SH-SY5Y (cell line): ENCODE measurements at regions not wholly inside any gene's neighbourhood (a gene's known extent, or its start where the extent isn't known, plus 50 kb on each side); places are given as distances from the start of the nearest gene placed in this dataset.

Experiments
- GATA2 ChIP-seq: IDR thresholded peaks from 2 replicates; pipeline ENCODE4 v1.6.1; 2011; ENCODE audit warnings: mild to moderate bottlenecking, low read depth, low read length
- GATA3 ChIP-seq: IDR thresholded peaks from 2 replicates; pipeline ENCODE4 v1.6.1; 2011; ENCODE audit warnings: low read depth, mild to moderate bottlenecking, low read length, moderate library complexity

DNA sequence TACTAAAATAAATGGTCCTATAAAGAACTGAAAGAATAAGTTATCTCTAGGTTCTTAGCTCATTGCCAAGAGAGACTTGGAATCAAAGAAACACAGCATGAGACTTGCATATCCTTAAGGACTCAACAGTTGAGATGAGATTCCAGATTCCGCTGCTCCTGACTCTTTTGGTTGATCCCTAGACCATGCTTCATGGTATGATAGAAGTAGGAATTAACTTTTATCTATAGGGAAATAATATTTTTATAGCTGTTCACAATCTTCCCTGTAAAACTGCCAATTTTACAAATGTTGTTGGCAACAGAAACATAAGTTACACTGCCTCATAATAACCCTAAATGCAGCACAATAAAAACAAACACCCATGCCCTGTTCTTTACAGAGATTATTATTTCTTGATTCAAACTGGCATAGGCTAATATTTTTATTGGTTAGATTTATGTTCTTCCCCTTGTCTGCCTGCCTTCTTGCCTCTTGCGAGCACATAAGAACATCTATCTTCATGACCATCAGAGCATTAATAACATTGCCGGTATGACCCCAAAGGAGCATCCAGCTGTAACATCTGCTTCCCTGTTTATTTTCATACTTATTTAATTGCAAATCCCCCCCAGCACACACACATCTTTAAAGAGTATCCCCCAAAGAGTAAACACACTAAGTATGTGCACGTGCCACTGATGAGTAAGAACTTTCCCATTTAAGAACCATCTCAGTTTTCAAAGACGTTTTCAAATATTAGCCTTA lies 735.7 kb upstream of the SLC8A1 start:
- TF ChIP-seq GATA2 (no peak), GATA3 (no peak)

- no peak for TF ChIP-seq GATA3
- no peak for TF ChIP-seq GATA2
Measured at GRCh38 chr2:41194230-41194629, 742.3 kb upstream of the SLC8A1 start.

GRCh38 chr2:41197781-41198180 lies 745.9 kb upstream of the SLC8A1 start:
- TF ChIP-seq GATA2 (no peak), GATA3 (no peak)

DNA sequence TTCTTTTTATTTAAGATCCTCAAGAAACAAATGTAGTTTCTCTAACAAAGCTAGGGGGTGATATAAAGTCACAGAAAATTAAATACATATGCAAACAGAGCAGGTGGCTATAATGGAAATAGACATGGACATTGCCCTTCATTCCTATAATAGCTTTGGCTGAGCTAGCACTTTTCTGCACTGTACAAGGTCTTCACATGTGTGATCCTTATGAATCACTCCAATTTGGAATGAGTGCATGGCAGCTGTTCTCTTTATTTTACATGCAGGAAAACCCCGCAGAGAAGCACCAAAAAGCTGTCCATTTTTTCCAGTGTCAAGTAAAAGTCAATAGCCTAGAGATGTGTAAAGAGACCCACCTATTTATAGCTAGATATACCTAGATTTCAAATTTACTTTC lies 747.4 kb upstream of the SLC8A1 start:
- no peak for TF ChIP-seq GATA2
- no peak for TF ChIP-seq GATA3

- TF ChIP-seq GATA3 = no peak
- TF ChIP-seq GATA2 = no peak
Measured at GRCh38 chr2:41204315-41204714, 752.4 kb upstream of the SLC8A1 start.

DNA sequence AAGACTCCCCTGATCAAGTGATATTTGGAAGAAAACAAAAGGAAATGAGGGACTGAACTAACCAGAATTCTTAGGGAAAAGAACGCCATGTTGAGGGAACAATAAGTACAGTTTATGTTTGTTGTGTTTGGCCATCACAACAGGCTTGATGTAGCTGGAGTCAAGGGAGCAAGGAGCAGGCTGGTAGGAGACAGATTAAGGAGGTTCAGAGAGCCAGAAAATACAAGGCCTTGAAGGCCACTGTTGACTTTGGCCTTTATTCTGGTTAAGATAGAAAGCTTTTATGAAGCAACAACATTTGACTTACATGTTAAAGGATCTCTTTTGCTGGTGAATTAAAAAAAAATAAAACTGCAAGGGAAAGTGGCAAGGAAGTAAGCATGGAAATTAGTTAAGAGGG lies 754.1 kb upstream of the SLC8A1 start:
- TF ChIP-seq GATA3 (no peak), GATA2 (no peak)

DNA sequence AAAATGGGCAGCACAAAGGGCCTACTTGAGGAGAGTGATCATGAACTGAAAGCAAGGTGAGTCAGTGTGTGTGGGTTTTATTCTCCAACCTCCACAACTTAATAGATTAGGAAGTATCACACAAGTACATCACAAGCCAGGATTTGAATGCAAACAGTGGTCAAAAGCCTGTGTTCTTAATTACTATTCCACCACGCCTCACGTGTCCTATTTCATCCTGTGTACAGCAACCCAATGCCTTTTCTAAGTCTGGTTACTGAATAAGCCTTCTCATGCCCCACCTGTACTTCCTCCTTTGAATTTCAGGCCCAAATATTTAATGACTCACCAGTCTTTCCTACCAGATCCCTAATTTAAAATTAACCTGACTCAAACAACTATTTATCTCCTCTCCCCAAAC lies 755.7 kb upstream of the SLC8A1 start:
- no peak for TF ChIP-seq GATA2

- no peak for TF ChIP-seq GATA3
- no peak for TF ChIP-seq GATA2
Measured at GRCh38 chr2:41216978-41217377, 765.1 kb upstream of the SLC8A1 start.

GRCh38 chr2:41222593-41222992 lies 770.7 kb upstream of the SLC8A1 start:
- no peak for TF ChIP-seq GATA3
- no peak for TF ChIP-seq GATA2

DNA sequence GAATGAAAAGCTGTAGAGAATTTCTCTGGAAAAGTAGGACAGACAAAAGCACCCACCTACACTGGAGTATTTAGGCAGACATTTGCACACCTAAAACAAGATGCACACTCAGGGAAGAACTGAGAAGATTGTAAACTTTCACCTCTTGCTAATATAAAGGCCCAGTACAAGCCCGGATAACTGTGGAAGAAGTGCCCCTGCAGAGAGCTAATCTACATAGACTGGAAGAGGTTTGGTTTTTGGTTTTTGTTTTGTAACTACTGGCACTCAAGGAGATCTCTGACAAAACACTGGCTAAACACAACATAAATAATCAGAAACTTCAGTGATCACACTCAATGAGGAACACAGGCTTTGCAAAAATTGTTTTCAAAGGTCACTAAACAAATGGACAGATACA lies 782.2 kb upstream of the SLC8A1 start:
- TF ChIP-seq GATA2 (no peak), GATA3 (no peak)

DNA sequence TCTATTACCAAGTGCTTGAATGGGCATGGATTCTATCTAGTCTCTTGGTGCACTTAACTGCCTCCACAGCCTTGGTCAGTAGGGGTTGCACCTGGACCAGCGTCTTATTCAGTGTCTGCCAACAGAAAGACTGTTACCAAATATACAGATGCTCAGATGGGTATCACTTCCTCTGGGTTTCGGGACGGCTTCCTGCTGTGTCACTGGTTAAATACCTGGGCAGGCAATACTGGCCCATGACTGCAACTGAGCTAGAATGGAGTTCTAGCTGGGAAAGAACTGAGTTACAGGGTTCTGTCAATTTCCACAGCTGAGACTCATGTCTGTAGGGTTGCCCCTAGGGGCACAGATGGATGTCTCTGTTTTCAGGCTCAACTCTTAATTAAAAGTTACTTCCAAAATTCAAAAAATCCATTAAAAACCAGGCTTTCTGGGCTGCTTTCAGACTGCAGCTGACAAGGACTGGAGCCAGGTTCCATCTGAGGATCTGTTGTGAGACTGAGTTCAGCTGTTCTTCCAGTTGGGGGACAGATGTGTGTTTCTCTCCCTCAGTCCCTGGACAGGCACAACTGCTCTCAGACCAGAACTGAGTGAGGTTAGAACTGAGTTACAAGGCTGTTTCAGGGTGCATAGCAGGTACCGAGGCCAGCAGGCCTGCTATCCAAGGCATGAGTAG lies 789.6 kb upstream of the SLC8A1 start:
- no peak for TF ChIP-seq GATA2
- TF ChIP-seq GATA3 = no peak

- no peak for TF ChIP-seq GATA3
Measured at GRCh38 chr2:41242001-41242331, 790.1 kb upstream of the SLC8A1 start.

DNA sequence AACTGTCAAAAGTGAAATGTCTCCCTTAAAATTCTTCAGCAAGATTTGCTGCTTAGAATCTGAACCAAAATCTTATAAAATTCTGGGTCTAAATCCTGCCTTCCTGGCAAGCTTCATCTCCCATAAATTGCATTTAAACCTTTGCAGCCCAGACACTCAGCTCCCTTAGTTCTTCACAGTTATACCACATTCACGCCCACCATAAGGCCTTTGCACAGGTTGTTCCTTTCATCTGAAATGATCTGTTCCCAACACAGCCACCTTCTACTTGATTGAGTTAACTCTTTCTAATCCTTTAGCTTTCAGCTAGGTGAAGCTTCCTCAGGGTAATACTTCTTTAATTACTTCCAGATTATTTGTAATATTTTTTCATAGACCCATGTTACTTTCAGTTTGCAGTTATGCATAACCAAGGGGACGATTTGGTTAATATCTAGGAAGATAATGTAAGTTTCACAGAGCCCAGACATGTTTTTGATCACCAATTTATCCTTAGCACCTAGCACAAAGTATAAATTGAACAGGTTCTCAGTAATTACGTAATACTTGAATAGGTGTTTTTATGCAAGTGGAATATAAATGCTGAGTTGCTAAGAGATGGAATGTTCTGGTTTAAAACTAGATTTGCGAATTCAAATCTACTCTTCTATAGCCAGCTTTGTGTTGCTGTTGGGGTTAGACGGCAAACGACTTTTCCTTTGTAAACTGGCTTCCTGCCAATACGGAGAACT lies 779.7 kb upstream of the PKDCC start:
- TF ChIP-seq GATA2 = no peak
- no peak for TF ChIP-seq GATA3

DNA sequence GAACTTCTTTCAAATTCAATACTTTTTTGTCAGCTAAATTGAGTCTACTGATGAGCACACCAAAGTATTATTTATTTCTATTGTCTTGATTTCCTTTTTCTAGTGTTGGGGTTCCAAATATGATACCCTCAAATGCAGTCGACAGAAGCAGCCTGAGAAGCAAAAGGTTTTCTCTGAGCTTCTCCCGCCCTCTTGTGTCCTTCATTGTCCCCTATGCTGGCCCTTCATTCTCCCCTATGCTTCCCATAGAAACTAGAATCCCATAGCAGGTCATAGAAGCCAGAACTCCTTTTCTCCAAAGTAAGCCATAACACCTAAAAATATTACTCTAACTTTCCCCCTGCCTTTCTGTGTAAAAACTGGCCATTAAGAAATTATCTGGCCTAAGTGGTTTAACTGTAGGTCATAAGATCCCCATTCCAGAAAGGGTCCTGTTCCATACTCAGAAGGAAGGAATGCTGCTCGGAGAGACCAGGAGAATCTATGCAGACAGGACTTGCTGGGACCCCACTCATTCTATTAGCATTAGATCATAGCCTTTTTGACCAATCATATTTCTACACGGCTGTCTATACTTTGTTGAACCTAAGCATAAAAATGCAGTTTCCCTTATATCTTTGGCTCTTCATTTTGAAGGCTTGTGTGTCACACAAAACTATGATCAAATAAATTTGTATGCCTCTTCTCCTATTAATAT lies 764.6 kb upstream of the PKDCC start:
- TF ChIP-seq GATA3 (no peak), GATA2 (no peak)

GRCh38 chr2:41293491-41293890 lies 754.3 kb upstream of the PKDCC start:
- TF ChIP-seq GATA3 (no peak), GATA2 (no peak)
